HL-60 (cell line): ENCODE measurements at regions not wholly inside any gene's neighbourhood (a gene's known extent, or its start where the extent isn't known, plus 50 kb on each side); places are given as distances from the start of the nearest gene placed in this dataset.

Experiments
- DNase-seq, 2 experiments: peaks; one replicate each; pipeline ENCODE4 v3.0.0-alpha.2; 2010 to 2020; ENCODE audit warnings: low read depth in 1 of 2, low spot score in 1 of 2
- H3K27ac ChIP-seq: fragments of 250-450 bp; sonication (Bioruptor Pico); replicated peaks from 2 replicates; pipeline ENCODE4 v1.5.1; 2020; ENCODE audit warnings: mild to moderate bottlenecking, moderate library complexity
- H3K27me3 ChIP-seq: fragments of 250-450 bp; sonication (Bioruptor Pico); 2 replicates; pipeline ENCODE4 v1.5.1; 2021; ENCODE audit warnings: mild to moderate bottlenecking, moderate library complexity; ENCODE audit not compliant: insufficient read depth, poor library complexity, severe bottlenecking
- H3K4me3 ChIP-seq: replicated peaks from 2 replicates; pipeline ENCODE4 v1.5.1; 2011; ENCODE audit warnings: mild to moderate bottlenecking, control low read depth, low read length; ENCODE audit not compliant: insufficient read depth
- CTCF ChIP-seq: IDR thresholded peaks from one replicate; pipeline ENCODE4 v1.5.1; 2011; ENCODE audit warnings: low read length, control low read depth, inconsistent platforms; ENCODE audit not compliant: insufficient read depth
- GABPA ChIP-seq: IDR thresholded peaks from 2 replicates; pipeline ENCODE4 v1.6.1; 2012; ENCODE audit warnings: low read depth
- POLR2AphosphoS5 ChIP-seq: IDR thresholded peaks from 2 replicates; pipeline ENCODE4 v1.6.1; 2012; ENCODE audit warnings: low read depth
- REST ChIP-seq: IDR thresholded peaks from 2 replicates; pipeline ENCODE4 v1.6.1; 2012; ENCODE audit warnings: low read depth; ENCODE audit not compliant: insufficient replicate concordance
- SPI1 ChIP-seq: IDR thresholded peaks from 2 replicates; pipeline ENCODE4 v1.6.1; 2012; ENCODE audit warnings: low read depth, mild to moderate bottlenecking, borderline replicate concordance

- H3K27ac ChIP-seq, result no peak overlapping the region
- peak; percentile 1 to 6 for DNase-seq
- TF ChIP-seq CTCF (no peak), POLR2AphosphoS5 (no peak), GABPA (no peak), SPI1 (no peak), REST (no peak)
- H3K4me3 ChIP-seq, result no peak overlapping the region
- no peaks in the 10 kb centered on the region for H3K27me3 ChIP-seq
Observed at GRCh38 chr1:57674801-57675200, 250.9 kb upstream of the DAB1 start.

- TF ChIP-seq CTCF (no peak), SPI1 (no peak), POLR2AphosphoS5 (no peak), REST (no peak), GABPA (no peak)
- DNase-seq, result no peak
- Histone ChIP-seq H3K4me3 (no peak overlapping the region), H3K27ac (no peak overlapping the region), H3K27me3 (no peaks in the 10 kb centered on the region)
Observed at GRCh38 chr1:57672346-57673140, 248.7 kb upstream of the DAB1 start.

- Histone ChIP-seq H3K27me3 (no peaks in the 10 kb centered on the region), H3K27ac (no peak overlapping the region), H3K4me3 (no peak overlapping the region)
- DNase-seq, result no peak
- peak; percentile 82 for TF ChIP-seq REST
- no peak for TF ChIP-seq SPI1
- no peak for TF ChIP-seq GABPA
- no peak for TF ChIP-seq CTCF
- TF ChIP-seq POLR2AphosphoS5, result no peak
Observed at GRCh38 chr1:57671750-57672149, 247.9 kb upstream of the DAB1 start.
